GM19035 (cell line): ENCODE measurements at regions not wholly inside any gene's neighbourhood (a gene's known extent, or its start where the extent isn't known, plus 50 kb on each side); places are given as distances from the start of the nearest gene placed in this dataset.
"Not testable (repeated sequence)": the region's sequence is repeated elsewhere in the genome, so short reads cannot be mapped to it uniquely, and the experiment has no call there.

ENCODE experiments used
- ATAC-seq: cut with Tn5 transposase; IDR thresholded peaks from one replicate; pipeline ENCODE4 v1.9.1; 2021; ENCODE audit not compliant: unreplicated experiment

DNA sequence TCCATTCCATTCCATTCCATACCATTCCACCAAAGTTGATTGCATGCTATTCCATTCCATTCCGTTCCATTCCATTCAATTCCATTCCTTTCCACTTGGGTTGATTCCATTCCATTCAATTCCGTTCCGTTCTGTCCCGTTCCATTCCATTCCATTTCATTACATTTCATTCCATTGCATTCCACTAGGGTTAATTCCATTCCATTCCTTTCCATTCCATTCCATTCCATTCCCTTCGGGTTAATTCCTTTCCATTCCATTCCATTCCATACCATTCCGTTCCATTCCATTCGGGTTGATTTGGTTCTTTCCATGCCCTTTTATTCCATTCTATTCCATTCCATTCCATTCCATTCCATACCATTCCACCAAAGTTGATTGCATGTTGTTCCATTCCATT is 131.9 kb downstream of the CWH43 start:
- not testable (repeated sequence) for ATAC-seq

DNA sequence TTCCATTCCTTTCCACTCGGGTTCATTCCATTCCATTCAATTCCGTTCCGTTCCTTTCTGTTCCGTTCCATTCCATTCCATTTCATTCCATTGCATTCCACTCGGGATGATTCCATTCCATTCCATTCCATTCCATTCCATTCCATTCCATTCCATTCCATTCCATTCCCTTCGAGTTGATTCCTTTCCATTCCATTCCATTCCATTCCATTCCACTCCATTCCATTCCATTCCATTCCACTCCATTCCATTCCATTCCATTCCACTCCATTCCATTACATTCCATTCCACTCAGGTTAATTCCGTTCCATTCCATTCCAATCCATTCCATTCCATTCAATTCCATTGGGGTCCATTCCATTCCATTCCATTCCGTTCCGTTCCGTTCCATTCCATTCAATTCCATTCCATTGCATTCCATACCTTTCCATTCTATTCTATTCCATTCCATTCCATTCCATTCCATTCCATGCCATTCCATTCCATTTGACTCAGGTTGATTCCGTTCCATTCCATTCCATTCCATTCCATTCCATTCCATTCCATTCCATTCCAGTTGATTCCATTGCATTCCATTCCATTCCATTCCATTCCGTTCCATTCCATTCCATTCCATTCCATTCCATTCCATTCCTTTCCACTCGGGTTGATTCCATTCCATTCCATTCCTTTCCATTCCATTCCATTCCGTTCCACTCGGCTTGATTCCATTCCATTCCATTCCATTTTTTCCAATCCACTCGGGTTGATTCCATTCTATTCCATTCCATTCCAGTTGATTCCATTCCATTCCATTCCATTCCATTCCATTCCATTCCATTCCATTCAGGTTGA is 132.5 kb downstream of the CWH43 start:
- ATAC-seq = peak; percentile 57

DNA sequence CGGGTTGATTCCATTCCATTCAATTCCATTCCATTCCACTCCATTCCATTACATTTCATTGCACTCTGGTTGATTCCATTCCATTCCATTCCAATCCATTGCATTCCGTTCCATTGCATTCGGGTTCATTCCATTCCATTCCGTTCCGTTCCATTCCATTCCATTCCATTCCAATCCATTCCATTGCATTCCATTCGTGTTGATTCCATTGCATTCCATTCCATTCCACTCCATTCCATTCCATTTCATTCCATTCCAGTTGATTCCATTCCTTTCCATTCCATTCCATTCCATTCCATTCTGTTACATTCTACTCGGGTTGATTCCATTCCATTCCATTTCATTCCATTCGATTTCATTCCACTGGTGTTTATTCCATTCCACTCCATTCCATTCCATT is 133.3 kb downstream of the CWH43 start:
- ATAC-seq = peak; percentile 14

DNA sequence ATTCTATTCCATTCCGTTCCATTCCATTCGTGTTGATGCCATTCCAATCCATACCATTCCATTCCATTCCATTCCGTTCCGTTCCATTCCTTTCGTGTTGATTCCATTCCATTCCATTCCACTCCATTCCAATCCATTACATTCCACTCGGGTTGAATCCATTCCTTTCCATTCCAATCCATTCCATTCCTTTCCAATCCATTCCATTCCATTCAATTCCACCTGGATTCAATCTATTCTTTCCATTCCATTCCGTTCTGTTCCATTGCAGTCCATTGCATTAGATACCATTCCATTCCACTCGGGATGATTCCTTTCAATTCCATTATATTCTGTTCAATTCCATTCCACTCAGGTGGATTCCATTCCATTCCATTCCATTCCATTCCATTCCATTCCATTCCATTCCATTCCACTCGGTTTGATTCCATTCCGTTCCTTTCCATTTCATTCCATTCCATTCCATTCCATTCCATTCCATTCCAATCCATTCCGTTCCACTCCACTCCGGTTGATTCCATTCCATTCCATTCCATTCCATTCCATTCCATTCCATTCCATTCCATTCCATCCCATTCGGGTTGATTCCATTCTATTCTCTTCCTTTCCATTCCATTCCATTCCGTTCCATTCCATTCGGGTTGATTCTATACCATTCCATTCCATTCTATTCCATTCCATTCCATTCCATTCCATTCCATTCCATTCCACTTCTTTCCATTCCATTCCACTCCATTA is 134.1 kb downstream of the CWH43 start:
- not testable (repeated sequence) for ATAC-seq

DNA sequence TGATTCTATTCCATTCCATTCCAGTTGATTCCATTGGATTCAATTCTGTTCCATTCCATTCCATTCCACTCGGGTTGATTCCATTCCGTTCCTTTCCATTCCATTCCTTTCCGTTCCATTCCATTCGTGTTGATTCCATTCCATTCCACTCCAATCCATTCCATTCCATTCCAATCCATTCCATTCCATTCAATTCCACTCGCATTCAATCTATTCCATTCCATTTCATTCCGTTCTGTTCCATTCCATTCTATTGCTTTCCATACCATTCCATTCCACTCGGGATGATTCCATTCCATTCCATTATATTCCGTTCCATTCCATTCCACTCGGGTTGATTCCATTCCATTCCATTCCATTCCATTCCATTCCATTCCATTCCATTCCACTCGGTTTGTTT is 134.7 kb downstream of the CWH43 start:
- ATAC-seq = not testable (repeated sequence)

DNA sequence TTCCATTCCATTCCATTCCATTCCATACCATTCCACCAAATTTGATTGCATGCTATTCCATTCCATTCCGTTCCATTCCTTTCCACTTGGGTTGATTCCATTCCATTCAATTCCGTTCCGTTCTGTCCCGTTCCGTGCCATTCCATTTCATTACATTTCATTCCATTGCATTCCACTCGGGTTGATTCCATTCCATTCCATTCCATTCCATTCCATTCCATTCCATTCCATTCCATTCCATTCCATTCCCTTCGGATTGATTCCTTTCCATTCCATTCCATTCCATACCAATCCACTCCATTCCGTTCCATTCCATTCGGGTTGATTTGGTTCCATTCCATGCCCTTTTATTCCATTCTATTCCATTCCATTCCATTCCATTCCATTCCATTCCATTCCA is 140.4 kb downstream of the CWH43 start:
- ATAC-seq = not testable (repeated sequence)

DNA sequence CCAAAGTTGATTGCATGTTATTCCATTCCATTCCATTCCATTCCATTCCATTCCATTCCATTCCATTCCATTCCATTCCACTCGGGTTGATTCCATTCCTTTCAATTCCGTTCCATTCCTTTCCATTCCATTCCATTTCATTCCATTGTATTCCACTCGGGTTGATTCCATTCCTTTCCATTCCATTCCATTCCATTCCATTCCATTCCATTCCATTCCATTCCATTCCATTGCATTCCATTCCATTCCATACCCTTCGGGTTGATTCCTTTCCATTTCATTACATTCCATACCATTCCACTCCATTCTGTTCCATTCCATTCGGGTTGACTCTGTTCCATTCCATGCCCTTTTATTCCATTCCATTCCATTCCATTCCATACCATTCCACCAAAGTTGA is 140.8 kb downstream of the CWH43 start:
- ATAC-seq = not testable (repeated sequence)

DNA sequence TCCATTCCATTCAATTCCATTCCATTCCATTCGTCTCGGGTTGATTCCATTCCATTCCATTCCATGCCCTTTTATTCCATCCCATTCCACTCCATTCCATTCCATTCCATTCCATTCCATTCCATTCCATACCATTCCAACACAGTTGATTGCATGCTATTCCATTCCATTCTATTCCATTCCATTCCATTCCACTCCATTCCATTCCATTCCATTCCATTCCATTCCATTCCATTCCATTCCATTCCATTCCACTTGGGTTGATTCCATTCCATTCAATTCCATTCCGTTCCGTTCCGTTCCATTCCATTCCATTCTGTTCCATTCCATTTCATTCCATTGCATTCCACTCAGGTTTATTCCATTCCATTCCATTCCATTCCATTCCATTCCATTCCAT is 143.3 kb downstream of the CWH43 start:
- ATAC-seq = not testable (repeated sequence)

DNA sequence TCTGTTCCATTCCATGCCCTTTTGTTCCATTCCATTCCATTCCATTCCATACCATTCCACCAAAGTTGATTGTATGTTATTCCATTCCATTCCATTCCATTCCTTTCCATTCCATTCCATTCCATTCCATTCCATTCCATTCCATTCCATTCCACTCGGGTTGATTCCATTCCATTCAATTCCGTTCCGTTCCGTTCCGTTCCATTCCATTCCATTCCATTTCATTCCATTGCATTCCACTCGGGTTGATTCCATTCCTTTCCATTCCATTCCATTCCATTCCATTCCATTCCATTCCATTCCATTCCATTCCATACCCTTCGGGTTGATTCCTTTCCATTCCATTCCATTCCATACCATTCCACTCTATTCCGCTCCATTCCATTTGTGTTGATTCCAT is 143.8 kb downstream of the CWH43 start:
- ATAC-seq = not testable (repeated sequence)

DNA sequence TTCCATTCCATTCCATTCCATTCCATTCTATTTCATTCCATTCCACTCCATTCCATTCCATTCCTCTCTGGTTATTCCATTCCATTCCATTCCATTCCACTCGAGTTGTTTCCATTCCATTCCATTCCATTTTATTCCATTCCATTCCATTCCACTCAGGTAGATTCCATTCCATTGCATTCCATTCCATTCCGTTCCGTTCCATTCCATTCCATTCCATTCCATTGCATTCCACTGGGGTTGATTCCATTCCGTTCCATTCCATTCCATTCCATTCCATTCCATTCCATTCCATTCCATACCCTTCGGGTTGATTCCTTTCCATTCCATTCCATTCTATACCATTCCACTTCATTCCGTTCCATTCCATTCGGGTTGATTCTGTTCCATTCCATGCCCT is 144.6 kb downstream of the CWH43 start:
- not testable (repeated sequence) for ATAC-seq

DNA sequence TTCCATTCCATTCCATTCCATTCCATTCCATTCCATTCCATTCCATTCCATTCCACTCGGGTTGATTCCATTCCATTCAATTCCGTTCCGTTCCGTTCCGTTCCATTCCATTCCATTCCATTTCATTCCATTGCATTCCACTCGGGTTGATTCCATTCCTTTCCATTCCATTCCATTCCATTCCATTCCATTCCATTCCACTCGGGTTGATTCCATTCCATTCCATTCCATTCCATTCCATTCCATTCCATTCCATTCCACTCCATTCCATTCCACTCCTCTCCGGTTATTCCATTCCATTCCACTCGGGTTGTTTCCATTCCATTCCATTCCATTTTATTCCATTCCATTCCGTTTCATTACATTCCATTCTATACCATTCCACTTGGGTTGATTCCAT is 151.0 kb downstream of the CWH43 start:
- ATAC-seq = peak; percentile 54

DNA sequence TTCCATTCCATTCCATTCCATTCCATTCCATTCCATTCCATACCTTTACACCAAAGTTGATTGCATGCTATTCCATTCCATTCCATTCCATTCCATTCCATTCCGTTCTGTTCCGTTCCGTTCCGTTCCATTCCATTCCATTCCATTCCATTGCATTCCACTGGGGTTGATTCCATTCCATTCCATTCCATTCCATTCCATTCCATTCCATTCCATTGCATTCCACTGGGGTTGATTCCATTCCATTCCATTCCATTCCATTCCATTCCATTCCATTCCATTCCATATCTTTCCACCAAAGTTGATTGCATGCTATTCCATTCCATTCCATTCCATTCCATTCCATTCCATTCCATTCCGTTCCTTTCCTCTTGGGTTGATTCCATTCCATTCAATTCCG is 151.9 kb downstream of the CWH43 start:
- not testable (repeated sequence) for ATAC-seq

DNA sequence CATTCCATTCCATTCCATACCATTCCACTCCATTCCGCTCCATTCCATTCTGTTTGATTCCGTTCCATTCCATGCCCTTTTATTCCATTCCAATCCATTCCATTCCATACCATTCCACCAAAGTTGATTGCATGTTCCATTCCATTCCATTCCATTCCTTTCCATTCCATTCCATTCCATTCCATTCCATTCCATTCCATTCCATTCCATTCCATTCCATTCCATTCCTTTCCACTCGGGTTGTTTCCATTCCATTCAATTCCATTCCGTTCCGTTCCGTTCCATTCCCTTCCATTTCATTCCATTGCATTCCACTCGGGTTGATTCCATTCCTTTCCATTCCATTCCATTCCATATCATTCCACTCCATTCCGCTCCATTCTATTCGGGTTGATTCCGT is 152.7 kb downstream of the CWH43 start:
- ATAC-seq = not testable (repeated sequence)

DNA sequence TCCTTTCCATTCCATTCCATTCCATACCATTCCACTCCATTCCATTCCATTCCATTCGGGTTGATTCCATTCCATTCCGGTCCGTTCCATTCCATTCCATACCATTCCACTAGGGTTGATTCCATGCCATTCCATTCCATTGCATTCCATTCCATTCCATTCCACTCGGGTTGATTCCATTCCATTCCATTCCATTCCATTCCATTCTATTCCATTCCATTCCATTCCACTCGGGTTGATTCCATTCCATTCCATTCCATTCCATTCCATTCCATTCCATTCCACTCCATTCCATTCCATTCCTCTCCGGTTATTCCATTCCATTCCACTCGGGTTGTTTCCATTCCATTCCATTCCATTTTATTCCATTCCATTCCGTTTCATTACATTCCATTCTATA is 153.4 kb downstream of the CWH43 start:
- ATAC-seq = peak; percentile 41

DNA sequence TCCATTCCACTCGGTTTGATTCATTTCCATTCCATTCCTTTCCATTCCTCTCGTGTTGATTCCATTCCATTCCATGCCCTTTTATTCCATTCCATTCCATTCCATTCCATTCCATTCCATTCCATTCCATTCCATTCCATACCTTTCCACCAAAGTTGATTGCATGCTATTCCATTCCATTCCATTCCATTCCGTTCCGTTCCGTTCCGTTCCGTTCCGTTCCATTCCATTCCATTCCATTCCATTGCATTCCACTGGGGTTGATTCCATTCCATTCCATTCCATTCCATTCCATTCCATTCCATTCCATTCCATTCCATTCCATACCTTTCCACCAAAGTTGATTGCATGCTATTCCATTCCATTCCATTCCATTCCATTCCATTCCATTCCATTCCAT is 154.3 kb downstream of the CWH43 start:
- ATAC-seq = not testable (repeated sequence)

DNA sequence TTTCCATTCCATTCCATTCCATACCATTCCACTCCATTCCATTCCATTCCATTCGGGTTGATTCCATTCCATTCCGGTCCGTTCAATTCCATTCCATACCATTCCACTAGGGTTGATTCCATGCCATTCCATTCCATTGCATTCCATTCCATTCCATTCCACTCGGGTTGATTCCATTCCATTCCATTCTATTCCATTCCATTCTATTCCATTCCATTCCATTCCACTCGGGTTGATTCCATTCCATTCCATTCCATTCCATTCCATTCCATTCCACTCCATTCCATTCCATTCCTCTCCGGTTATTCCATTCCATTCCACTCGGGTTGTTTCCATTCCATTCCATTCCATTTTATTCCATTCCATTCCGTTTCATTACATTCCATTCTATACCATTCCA is 155.9 kb downstream of the CWH43 start:
- ATAC-seq = not testable (repeated sequence)

DNA sequence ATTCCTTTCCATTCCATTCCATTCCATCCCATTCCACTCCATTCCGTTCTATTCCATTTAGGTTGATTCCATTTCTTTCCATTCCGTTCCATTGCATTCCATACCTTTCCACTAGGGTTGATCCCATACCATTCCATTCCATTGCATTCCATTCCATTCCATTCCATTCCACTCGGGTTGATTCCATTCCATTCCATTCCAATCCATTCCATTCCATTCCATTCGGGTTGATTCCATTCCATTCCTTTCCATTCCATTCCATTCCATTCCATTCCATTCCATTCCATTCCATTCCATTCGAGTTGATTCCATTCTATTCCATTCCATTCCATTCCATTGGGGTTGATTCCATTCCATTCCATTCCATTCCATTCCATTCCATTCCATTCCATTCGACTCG is 161.1 kb downstream of the CWH43 start:
- peak; percentile 53 for ATAC-seq

DNA sequence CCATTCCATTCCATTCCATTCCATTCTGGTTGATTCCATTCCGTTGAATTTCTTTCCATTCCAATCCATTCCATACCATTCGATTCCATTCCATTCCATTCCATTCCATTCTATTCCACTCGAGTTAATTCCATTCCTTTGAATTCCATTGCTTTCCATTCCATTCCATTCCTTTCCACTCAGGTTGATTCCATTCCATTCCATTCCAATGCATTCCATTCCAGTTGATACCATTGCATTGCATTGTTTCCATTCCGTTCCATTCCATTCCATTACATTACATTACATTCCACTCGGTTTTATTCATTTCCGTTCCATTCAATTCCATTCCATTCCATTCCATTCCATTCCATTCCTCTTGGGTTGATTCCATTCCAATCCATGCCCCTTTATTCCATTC is 161.5 kb downstream of the CWH43 start:
- not testable (repeated sequence) for ATAC-seq

DNA sequence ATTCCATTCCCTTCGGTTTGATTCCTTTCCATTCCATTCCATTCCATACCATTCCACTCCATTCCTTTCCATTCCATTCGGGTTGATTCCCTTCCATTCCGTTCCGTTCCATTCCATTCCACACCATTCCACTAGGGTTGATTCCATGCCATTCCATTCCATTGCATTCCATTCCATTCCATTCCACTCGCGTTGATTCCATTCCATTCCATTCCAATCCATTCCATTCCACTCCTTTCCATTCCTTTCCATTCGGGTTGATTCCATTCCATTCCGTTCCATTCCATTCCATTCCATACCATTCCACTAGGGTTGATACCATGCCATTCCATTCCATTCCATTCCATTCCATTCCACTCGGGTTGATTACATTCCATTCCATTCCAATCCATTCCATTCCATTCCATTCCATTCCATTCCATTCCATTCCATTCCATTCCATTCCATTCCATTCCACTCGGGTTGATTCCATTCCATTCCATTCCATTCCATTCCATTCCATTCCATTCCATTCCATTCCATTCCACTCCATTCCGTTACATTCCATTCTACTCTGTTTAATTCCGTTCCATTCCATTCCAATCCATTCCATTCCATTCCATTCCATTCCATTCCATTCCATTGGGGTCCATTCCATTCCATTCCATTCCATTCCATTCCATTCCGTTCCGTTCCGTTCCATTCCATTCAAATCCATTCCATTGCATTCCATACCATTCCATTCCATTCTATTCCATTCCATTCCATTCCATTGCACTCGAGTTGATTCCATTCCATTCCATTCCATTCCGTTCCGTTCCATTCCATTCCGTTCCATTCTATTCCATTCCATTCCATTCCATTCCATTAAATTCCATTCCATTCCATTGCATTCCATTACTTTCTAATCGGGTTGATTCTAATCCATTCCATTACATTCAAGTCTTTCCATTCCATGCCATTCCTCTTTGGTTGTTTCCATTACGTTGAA is 163.2 kb downstream of the CWH43 start:
- ATAC-seq = peak; percentile 74

DNA sequence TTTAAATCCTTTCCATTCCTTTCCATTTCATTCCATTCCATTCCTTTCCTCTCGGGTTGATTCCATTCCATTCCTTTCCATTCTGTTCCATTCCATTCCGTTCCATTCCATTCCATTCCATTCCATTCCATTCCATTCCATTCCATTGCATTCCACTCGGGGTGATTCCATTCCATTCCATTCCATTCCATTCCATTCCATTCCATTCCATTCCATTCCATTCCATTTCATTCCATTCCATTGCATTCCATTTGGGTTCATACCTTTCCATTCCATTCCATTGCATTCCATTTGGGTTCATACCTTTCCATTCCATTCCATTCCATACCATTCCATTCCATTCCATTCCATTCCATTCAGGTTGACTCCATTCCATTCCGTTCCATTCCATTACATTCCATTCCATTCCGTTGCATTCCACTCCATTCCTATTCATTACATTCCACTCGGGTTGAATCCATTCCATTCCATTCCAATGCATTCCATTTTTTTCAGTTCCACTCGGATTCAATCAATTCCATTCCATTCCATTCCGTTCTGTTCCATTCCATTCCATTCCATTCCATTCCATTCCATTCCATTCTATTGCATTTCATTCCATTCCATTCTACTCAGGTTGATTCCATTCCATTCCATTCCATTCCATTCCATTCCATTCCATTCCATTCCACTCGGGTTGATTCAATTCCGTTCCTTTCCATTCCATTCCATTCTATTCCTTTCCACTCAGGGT is 164.4 kb downstream of the CWH43 start:
- ATAC-seq = not testable (repeated sequence)
